HepG2 (cell line): ENCODE measurements at regions not wholly inside any gene's neighbourhood (a gene's known extent, or its start where the extent isn't known, plus 50 kb on each side); places are given as distances from the start of the nearest gene placed in this dataset.

Source experiments
- ATAC-seq: fragments of 200-7000 bp; cut with Tn5 transposase; 3 replicates; pipeline ENCODE4 v1.9.1; 2020; ENCODE audit warnings: mild to moderate bottlenecking, moderate library complexity
- BruUV-seq: library from RNA; stranded (reverse); fragments of 400-500 nt; replicated peaks from 2 replicates; lab custom pipeline; 2021; lab: Mats Ljungman, UMichigan
- CTCF ChIA-PET: fragments of 300-600 bp; formaldehyde crosslinking; extraction: SDS; loops from one replicate; lab custom pipeline; 2021; ENCODE audit warnings: low total read pairs, inconsistent platforms, low intra/inter-chr PET ratio; lab: Yijun Ruan, JAX
- POLR2A ChIA-PET: fragments of 350-600 bp; sonication (Branson Sonifier 250); formaldehyde crosslinking; loops from one replicate; lab custom pipeline; 2020; ENCODE audit warnings: antibody characterized with exemption, inconsistent platforms; lab: Yijun Ruan, JAX
- DNase-seq: peaks from one replicate; pipeline ENCODE4 v3.0.0-alpha.2; 2015; ENCODE audit warnings: low spot score
- FAIRE-seq: peaks from 3 replicates; lab custom pipeline; 2011; peaks lifted over from hg19 to GRCh38; lab: Jason Lieb, UNC
- H2AFZ ChIP-seq: one replicate; pipeline ENCODE4 v1.6.1; 2011; ENCODE audit warnings: low read length, inconsistent platforms
- H3K27ac ChIP-seq: fragments of 300-600 bp; 3 replicates; pipeline ENCODE4 v1.8.0; 2011; ENCODE audit warnings: mixed run types, mild to moderate bottlenecking, mixed read lengths, low read length, inconsistent platforms; ENCODE audit not compliant: insufficient read depth; ENCODE audit errors: extremely low read length
- H3K27me3 ChIP-seq, 2 experiments: fragments of 200-600 bp in 1 of 2; 2 replicates in 1 of 2; 3 replicates in 1 of 2; pipeline versions ENCODE4 v1.6.0 to v1.8.0; 2011; ENCODE audit warnings: low read length in 2 of 2, mild to moderate bottlenecking in 2 of 2, moderate library complexity in 2 of 2, inconsistent platforms in 1 of 2; ENCODE audit not compliant: insufficient read depth in 2 of 2, control insufficient read depth in 1 of 2
- H3K36me3 ChIP-seq, 2 experiments: fragments of 200-600 bp in 1 of 2; replicated peaks in 1 of 2; 2 replicates in 1 of 2; 3 replicates in 1 of 2; pipeline versions ENCODE4 v1.5.1 to v1.8.0; 2011; ENCODE audit warnings: low read length in 2 of 2, inconsistent platforms in 1 of 2; ENCODE audit not compliant: insufficient read depth in 2 of 2, control insufficient read depth in 1 of 2
- H3K4me1 ChIP-seq: 2 replicates; pipeline ENCODE4 v1.5.1; 2012; ENCODE audit warnings: low read length, inconsistent platforms; ENCODE audit not compliant: insufficient read depth
- H3K4me2 ChIP-seq: 2 replicates; pipeline ENCODE4 v1.6.0; 2011; ENCODE audit warnings: low read depth, low read length, inconsistent platforms
- H3K4me3 ChIP-seq, 3 experiments: fragments of 200-600 bp in 1 of 3; sonication (generic), shearing (Covaris generic) in 1 of 3; replicated peaks in 1 of 3; 2 replicates each; pipeline ENCODE4 v1.5.1; 2011 to 2016; ENCODE audit warnings: low read length in 3 of 3, inconsistent platforms in 2 of 3, low read depth in 2 of 3, mild to moderate bottlenecking in 2 of 3, control low read depth in 1 of 3, mixed read lengths in 1 of 3; ENCODE audit not compliant: insufficient read depth in 1 of 3
- H3K79me2 ChIP-seq: one replicate; pipeline ENCODE4 v1.6.1; 2011; ENCODE audit warnings: low read length, inconsistent platforms; ENCODE audit not compliant: insufficient read depth
- H3K9ac ChIP-seq: 2 replicates; pipeline ENCODE4 v1.6.0; 2011; ENCODE audit warnings: mild to moderate bottlenecking, low read depth, low read length, inconsistent platforms; ENCODE audit not compliant: insufficient read depth
- H3K9me3 ChIP-seq: 2 replicates; pipeline ENCODE4 v1.5.1; 2012; ENCODE audit warnings: mild to moderate bottlenecking, low read length
- H4K20me1 ChIP-seq: 2 replicates; pipeline ENCODE4 v1.6.0; 2011; ENCODE audit warnings: inconsistent platforms, mild to moderate bottlenecking, low read length, moderate library complexity; ENCODE audit not compliant: insufficient read depth
- ASH2L ChIP-seq: fragments of 300-600, 200-600 bp; sonication (generic); IDR thresholded peaks from 2 replicates; pipeline ENCODE4 v1.7.0; 2017; ENCODE audit warnings: low read depth, mild to moderate bottlenecking, moderate library complexity, mixed read lengths, low read length; ENCODE audit not compliant: insufficient read length
- HBP1 ChIP-seq: IDR thresholded peaks from 2 replicates; pipeline ENCODE4 v1.6.1; 2016; ENCODE audit warnings: low read depth, control low read depth
- HNRNPL ChIP-seq: fragments of 200-400 bp; formaldehyde crosslinking; IDR thresholded peaks from 2 replicates; pipeline ENCODE4 v1.6.1; 2017; ENCODE audit warnings: mild to moderate bottlenecking, low read depth, low read length
- MATR3 ChIP-seq: sonication (generic); formaldehyde crosslinking; IDR thresholded peaks from 2 replicates; pipeline ENCODE4 v1.4.0; 2020; ENCODE audit warnings: missing genetic modification reagents
- NFIB ChIP-seq: sonication (generic); formaldehyde crosslinking; IDR thresholded peaks from 2 replicates; pipeline ENCODE4 v1.9.0; 2021; ENCODE audit warnings: missing genetic modification reagents, mild to moderate bottlenecking, borderline replicate concordance
- NFYC ChIP-seq: IDR thresholded peaks from 2 replicates; pipeline ENCODE4 v1.6.1; 2016; ENCODE audit warnings: missing genetic modification reagents, missing compliant biosample characterization
- POLR2AphosphoS5 ChIP-seq: IDR thresholded peaks from 2 replicates; pipeline ENCODE4 v1.6.1; 2012; ENCODE audit warnings: low read depth, low read length
- RXRB ChIP-seq: IDR thresholded peaks from 2 replicates; pipeline ENCODE4 v1.6.1; 2016; ENCODE audit warnings: borderline replicate concordance, missing genetic modification reagents, missing compliant biosample characterization
- SIX4 ChIP-seq: sonication (generic); formaldehyde crosslinking; IDR thresholded peaks from 2 replicates; pipeline ENCODE4 v1.4.0; 2020; ENCODE audit warnings: missing genetic modification reagents
- SMC3 ChIP-seq: IDR thresholded peaks from 2 replicates; pipeline ENCODE4 v1.6.1; 2011; ENCODE audit warnings: low read length, improper control_type of control experiment
- ZBTB38 ChIP-seq: sonication (generic); formaldehyde crosslinking; IDR thresholded peaks from 2 replicates; pipeline ENCODE4 v1.5.1; 2020; ENCODE audit warnings: mild to moderate bottlenecking, missing genetic modification reagents
- ZNF207 ChIP-seq: fragments of 450-650 bp; IDR thresholded peaks from 2 replicates; pipeline ENCODE4 v1.6.1; 2016; ENCODE audit warnings: antibody characterized with exemption, borderline replicate concordance
- ZNF230 ChIP-seq: sonication (generic); formaldehyde crosslinking; IDR thresholded peaks from 2 replicates; pipeline ENCODE4 v1.4.0; 2020; ENCODE audit warnings: mild to moderate bottlenecking, missing genetic modification reagents
- WGBS: methylation state at CpG from one replicate; pipeline ENCODE4 v1.1.6; 2017; ENCODE audit warnings: low lambda C conversion rate; 5-methylcytosine and 5-hydroxymethylcytosine counted together
- in situ Hi-C: cut with HindIII; loops from 2 replicates; pipeline ENCODE4 v1.10.0; 2017; ENCODE audit warnings: low pct_unique_long_range_greater_than_20kb; ENCODE audit not compliant: extremely low pct_ligation_motif_present
- intact Hi-C: fragments of 100-400 bp; cut with micrococcal nuclease; formaldehyde crosslinking; loops from one replicate; pipeline ENCODE4 v1.10.0; 2022; ENCODE audit not compliant: unreplicated experiment
- TF ChIP-seq, protein P1 (sequence below): IDR thresholded peaks from 2 replicates; pipeline ENCODE4 v1.6.1; 2016; ENCODE audit warnings: control low read depth
- TF ChIP-seq, protein P2 (sequence below): sonication (generic); formaldehyde crosslinking; IDR thresholded peaks from 2 replicates; pipeline ENCODE4 v1.4.0; 2020; ENCODE audit warnings: missing genetic modification reagents

GRCh38 chr12:3436461-3437065 is 54.4 kb upstream of the PRMT8 start:
- no peak for DNase-seq
- CTCF ChIA-PET, result no interaction called here
- peaks cover 3 to 51% of the 10 kb centered on the region in 2 experiments; a peak in 3 of 5 replicates for H3K27me3 ChIP-seq
- TF ChIP-seq HNRNPL, result no peak
- no peak for TF ChIP-seq ASH2L
- TF ChIP-seq SMC3, result no peak
- TF ChIP-seq ZBTB38 (CRISPR knock-in tag), result no peak
- TF ChIP-seq ZNF230 (CRISPR knock-in tag), result no peak
- TF ChIP-seq NFIB (CRISPR knock-in tag), result no peak
- TF ChIP-seq, protein P1, sequence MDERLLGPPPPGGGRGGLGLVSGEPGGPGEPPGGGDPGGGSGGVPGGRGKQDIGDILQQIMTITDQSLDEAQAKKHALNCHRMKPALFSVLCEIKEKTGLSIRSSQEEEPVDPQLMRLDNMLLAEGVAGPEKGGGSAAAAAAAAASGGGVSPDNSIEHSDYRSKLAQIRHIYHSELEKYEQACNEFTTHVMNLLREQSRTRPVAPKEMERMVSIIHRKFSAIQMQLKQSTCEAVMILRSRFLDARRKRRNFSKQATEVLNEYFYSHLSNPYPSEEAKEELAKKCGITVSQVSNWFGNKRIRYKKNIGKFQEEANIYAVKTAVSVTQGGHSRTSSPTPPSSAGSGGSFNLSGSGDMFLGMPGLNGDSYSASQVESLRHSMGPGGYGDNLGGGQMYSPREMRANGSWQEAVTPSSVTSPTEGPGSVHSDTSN (CRISPR knock-in tag), result no peak
- no peak for TF ChIP-seq HBP1 (CRISPR knock-in tag)
- no peak for TF ChIP-seq NFYC (CRISPR knock-in tag)
- TF ChIP-seq POLR2AphosphoS5, result no peak
- TF ChIP-seq, protein P2, sequence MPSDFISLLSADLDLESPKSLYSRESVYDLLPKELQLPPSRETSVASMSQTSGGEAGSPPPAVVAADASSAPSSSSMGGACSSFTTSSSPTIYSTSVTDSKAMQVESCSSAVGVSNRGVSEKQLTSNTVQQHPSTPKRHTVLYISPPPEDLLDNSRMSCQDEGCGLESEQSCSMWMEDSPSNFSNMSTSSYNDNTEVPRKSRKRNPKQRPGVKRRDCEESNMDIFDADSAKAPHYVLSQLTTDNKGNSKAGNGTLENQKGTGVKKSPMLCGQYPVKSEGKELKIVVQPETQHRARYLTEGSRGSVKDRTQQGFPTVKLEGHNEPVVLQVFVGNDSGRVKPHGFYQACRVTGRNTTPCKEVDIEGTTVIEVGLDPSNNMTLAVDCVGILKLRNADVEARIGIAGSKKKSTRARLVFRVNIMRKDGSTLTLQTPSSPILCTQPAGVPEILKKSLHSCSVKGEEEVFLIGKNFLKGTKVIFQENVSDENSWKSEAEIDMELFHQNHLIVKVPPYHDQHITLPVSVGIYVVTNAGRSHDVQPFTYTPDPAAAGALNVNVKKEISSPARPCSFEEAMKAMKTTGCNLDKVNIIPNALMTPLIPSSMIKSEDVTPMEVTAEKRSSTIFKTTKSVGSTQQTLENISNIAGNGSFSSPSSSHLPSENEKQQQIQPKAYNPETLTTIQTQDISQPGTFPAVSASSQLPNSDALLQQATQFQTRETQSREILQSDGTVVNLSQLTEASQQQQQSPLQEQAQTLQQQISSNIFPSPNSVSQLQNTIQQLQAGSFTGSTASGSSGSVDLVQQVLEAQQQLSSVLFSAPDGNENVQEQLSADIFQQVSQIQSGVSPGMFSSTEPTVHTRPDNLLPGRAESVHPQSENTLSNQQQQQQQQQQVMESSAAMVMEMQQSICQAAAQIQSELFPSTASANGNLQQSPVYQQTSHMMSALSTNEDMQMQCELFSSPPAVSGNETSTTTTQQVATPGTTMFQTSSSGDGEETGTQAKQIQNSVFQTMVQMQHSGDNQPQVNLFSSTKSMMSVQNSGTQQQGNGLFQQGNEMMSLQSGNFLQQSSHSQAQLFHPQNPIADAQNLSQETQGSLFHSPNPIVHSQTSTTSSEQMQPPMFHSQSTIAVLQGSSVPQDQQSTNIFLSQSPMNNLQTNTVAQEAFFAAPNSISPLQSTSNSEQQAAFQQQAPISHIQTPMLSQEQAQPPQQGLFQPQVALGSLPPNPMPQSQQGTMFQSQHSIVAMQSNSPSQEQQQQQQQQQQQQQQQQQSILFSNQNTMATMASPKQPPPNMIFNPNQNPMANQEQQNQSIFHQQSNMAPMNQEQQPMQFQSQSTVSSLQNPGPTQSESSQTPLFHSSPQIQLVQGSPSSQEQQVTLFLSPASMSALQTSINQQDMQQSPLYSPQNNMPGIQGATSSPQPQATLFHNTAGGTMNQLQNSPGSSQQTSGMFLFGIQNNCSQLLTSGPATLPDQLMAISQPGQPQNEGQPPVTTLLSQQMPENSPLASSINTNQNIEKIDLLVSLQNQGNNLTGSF (CRISPR knock-in tag), result no peak
- no peak for TF ChIP-seq RXRB (CRISPR knock-in tag)
- TF ChIP-seq SIX4 (CRISPR knock-in tag), result no peak
- TF ChIP-seq MATR3 (CRISPR knock-in tag), result no peak
- no peak for TF ChIP-seq ZNF207

More at GRCh38 chr12:3436461-3437065, 54.4 kb upstream of the PRMT8 start:
- intact Hi-C loops (no loop called here), in situ Hi-C loops (no loop called here)
- H3K27ac ChIP-seq, result no peak overlapping the region
- no peak for ATAC-seq
- no peak overlapping the region for H3K4me3 ChIP-seq
- 45% methylated on average over 13 of the region's 13 CpGs for WGBS
- no peak overlapping the region for H3K4me2 ChIP-seq
- no peaks in the 10 kb centered on the region for H4K20me1 ChIP-seq
- H3K9me3 ChIP-seq, result no peaks in the 10 kb centered on the region
- POLR2A ChIA-PET, result no interaction called here
- no peak overlapping the region for H2AFZ ChIP-seq
- H3K9ac ChIP-seq, result no peak overlapping the region
- no peaks in the 10 kb centered on the region for H3K36me3 ChIP-seq
- no TSS peak for BruUV-seq
- H3K79me2 ChIP-seq, result no peaks in the 10 kb centered on the region
- FAIRE-seq, result no peak
- H3K4me1 ChIP-seq, result no peaks in the 10 kb centered on the region
